Endothelial cell of hepatic sinusoid (primary cell): ENCODE measurements at regions not wholly inside any gene's neighbourhood (a gene's known extent, or its start where the extent isn't known, plus 50 kb on each side); places are given as distances from the start of the nearest gene placed in this dataset.
"Not testable (repeated sequence)": the region's sequence is repeated elsewhere in the genome, so short reads cannot be mapped to it uniquely, and the experiment has no call there.

ENCODE experiments used
- in situ Hi-C: cut with HindIII; loops from 2 replicates; pipeline ENCODE4 v1.10.0; 2017; ENCODE audit warnings: low sequenced_read_pairs

- in situ Hi-C loops = not testable (repeated sequence)
These were observed 833.5 kb downstream of the BRINP3 start for GRCh38 chr1:189644156-189644555.

GRCh38 chr1:189644970-189645369 is 832.7 kb downstream of the BRINP3 start:
- in situ Hi-C loops = no loop called here

GRCh38 chr1:189646066-189646465 is 831.6 kb downstream of the BRINP3 start:
- in situ Hi-C loops = no loop called here

GRCh38 chr1:189654906-189655305 is 822.8 kb downstream of the BRINP3 start:
- in situ Hi-C loops = no loop called here

- in situ Hi-C loops = no loop called here
These were observed 820.8 kb downstream of the BRINP3 start for GRCh38 chr1:189656628-189657530.

DNA sequence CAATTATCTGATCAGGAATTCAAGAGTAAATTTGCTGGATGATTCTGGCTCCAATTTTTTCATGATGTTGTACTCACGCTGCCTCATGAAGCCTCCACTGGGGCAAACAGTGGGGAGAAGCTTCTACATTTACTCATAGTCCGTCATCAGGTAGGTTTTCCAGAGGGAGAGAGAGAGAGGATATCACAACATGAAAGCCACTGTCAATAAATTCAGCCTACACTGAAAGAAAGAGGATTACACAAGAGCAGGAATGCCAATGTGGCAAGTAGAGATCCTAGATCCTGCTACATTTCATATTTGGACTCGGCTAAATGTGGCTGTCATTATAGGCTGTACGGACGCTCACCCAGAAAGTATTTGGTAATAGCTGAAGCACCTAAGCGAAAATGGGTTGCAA is 819.9 kb downstream of the BRINP3 start:
- in situ Hi-C loops = no loop called here

- in situ Hi-C loops = no loop called here
These were observed 819.3 kb downstream of the BRINP3 start for GRCh38 chr1:189658381-189658780.

DNA sequence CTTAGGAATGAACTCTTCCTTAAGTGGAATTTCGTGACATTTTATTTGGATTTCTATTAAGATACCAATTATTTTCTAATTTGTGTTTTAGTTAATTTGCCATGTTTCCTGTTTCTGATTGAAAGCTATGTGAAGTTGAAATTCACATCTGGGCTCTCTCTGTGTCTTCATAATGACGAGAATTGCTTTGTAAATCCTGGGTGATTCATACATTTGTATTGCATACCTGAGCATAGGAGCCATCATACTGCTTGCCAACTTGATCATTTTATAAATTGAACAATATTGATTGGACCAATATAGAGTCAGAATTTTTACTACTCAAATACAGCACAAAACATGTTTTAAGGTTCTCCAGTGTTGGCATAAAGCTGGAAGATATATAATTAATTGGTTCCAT is 817.9 kb downstream of the BRINP3 start:
- in situ Hi-C loops = no loop called here

DNA sequence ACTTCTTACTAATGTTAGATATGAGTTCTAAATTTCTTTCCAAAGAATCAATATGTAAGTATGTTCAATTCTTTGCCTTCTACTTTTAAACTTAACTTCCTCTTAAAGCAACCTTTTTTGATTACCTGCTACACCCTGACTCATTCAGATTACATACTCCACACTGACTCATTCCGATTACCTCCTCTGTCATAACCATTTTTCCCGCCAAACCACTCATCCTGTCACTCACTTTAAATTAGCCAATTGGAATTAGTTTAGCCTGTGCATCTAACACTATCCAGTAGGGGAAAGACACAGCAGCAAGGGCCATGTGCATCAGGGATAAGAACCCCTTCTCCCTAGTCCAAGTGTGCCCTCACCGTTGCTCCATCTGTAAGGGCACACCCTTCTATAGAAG is 815.5 kb downstream of the BRINP3 start:
- in situ Hi-C loops = no loop called here

- in situ Hi-C loops = no loop called here
These were observed 807.8 kb downstream of the BRINP3 start for GRCh38 chr1:189669846-189670245.

DNA sequence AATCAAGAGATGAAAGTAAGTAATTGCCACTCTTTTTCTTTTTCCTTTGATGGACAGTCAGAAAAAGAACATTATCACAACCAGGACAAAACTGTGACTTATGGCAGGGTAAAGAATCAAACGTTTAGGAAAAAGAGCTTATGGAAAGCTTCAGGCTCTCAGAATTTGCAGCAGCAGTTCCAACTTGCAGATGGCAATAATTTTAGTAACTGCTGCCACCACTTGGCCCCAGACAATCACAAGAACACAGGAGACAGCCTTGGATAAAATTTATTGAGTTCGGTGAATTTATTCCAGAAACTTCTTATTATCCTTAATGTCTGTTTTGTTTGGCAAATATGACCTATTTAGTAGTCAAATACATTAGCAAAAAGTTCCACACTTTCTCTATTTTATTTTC is 804.4 kb downstream of the BRINP3 start:
- in situ Hi-C loops = no loop called here

DNA sequence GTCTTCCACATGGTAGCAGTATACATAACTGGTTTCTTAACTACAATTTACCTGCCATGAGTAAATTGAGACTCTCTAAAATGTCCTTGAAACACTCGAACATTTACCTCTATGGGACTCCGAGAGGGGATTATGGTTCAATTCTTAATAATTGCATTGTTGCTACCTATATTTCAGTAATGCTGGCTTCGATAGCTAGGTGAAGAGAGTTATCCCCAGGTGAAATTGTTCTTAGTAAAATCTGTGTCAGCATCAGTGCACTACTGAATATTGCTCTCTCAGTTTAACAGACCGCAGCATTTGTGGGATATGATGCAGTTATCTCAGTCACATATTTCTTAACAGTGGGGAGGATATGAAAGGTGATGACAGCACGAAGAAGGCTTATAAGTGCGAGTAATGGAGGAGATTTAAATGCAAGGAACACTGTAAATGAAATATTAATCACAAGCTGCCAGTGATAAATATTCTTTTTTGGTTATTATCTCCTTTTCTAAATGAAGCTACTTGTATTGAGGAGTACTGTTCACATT is 801.9 kb downstream of the BRINP3 start:
- in situ Hi-C loops = no loop called here

DNA sequence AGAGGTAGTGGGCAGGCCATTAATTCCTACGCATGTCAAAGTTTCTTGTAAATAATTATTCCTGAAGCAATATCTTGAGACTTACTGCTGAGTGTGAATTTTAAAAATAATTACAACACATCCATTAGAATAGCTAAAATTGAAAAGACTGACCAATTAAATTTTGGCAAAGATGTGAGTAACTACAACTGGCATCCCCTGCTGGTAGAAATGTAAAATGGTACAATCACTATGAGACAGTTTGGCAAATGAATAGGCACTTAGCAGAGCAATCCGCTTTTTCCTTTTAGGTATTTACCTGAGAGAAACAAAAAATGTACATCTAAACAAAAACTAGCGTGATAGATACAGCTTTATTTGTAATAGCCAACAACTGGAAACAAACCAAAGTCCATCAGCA is 798.9 kb downstream of the BRINP3 start:
- in situ Hi-C loops = no loop called here

- in situ Hi-C loops = no loop called here
These were observed 796.3 kb downstream of the BRINP3 start for GRCh38 chr1:189681252-189681919.

GRCh38 chr1:189682591-189682990 is 795.1 kb downstream of the BRINP3 start:
- in situ Hi-C loops = no loop called here

DNA sequence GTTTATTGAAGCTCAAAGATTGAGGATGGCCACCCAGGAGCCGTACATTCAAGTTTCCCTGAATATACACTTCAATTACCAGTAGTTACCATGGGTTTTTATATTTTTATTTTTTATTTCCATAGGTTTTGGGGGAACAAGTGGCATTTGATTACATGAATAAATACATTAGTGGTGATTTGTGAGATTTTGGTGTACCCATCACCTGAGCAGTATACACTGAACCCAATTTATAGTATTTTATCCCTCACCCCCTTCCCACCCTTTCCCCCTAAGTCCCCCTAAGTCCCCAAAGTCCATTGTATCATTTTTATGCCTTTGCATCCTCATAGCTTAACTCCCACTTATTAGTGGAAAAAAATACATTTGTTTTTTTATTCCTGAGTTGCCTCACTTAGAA is 791.4 kb downstream of the BRINP3 start:
- in situ Hi-C loops = no loop called here

GRCh38 chr1:189693140-189693539 is 784.5 kb downstream of the BRINP3 start:
- in situ Hi-C loops = no loop called here

DNA sequence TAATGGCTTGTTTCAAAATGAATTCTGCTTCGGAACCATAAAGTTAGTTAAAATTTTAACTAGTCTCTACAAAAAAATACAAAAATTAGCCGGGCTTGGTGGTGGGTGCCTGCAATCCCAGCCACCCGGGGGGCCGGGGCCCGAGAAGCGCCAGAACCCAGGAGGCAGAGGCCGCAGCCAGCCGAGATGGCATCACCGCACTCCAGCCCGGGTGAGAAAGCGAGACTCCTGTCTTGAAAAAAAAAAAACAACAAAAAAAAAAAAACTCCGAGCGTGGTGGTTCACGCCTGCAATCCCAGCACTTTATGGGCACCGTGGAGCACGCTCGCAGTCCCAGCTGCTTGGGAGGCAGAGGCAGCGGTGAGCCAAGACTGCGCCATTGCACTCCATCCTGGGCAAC is 781.4 kb downstream of the BRINP3 start:
- in situ Hi-C loops = no loop called here

- in situ Hi-C loops = no loop called here
These were observed 780.6 kb downstream of the BRINP3 start for GRCh38 chr1:189697113-189697512.

DNA sequence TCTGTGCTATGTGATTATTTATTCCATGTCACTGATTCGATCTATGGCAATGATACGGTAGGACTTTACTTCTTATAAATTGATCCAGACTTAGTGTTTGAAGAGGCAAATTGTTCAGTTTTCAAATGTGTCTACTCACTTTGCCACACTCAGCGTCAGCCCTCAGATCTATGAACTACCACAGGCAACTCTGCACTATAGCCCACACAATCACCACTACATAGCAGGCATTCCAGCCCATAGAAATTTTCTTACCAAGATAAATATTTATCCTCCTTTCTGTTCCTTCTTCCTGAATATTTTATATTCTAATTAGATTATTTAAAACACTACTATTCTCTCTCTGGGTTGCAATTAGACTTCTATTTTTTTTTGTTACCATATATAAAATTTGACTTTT is 776.1 kb downstream of the BRINP3 start:
- in situ Hi-C loops = no loop called here

DNA sequence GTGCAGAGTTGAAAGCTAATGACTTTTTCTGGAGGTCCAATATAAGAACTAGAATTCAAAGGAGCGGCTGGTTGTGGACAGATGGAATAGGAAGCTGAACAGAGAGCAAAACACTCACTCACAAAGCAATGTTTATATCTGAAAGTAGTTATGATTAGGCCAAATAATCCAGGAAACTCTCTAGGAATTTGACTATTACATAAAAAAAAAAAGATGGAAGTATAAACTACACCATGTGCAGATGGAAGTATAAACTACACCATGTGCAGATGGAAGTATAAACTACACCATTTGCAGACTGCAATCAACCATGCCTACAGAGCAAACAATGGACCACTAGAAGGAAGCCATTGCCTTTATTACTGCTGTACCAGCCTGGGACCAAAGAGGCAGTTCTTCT is 771.1 kb downstream of the BRINP3 start:
- in situ Hi-C loops = no loop called here

GRCh38 chr1:189708674-189709073 is 769.0 kb downstream of the BRINP3 start:
- in situ Hi-C loops = no loop called here
